HG02759 (cell line): ENCODE measurements at regions not wholly inside any gene's neighbourhood (a gene's known extent, or its start where the extent isn't known, plus 50 kb on each side); places are given as distances from the start of the nearest gene placed in this dataset.
"Not testable (repeated sequence)": the region's sequence is repeated elsewhere in the genome, so short reads cannot be mapped to it uniquely, and the experiment has no call there.

Source experiments
- ATAC-seq: cut with Tn5 transposase; IDR thresholded peaks from one replicate; pipeline ENCODE4 v1.9.1; 2021; ENCODE audit warnings: mild to moderate bottlenecking, moderate library complexity; ENCODE audit not compliant: unreplicated experiment

GRCh38 chrX:26631385-26631784 lies 415.4 kb downstream of the MAGEB5 start:
- ATAC-seq: no peak

- ATAC-seq: no peak
These were observed 398.0 kb downstream of the MAGEB5 start for GRCh38 chrX:26613956-26614355.

GRCh38 chrX:26606971-26607370 lies 391.0 kb downstream of the MAGEB5 start:
- no peak for ATAC-seq

GRCh38 chrX:26597981-26598380 lies 382.0 kb downstream of the MAGEB5 start:
- ATAC-seq: no peak

GRCh38 chrX:26590849-26591248 lies 374.9 kb downstream of the MAGEB5 start:
- ATAC-seq: no peak

- ATAC-seq: no peak
These were observed 370.6 kb downstream of the MAGEB5 start for GRCh38 chrX:26586570-26586969.

GRCh38 chrX:26581091-26581490 lies 365.1 kb downstream of the MAGEB5 start:
- ATAC-seq: no peak

- ATAC-seq: no peak
These were observed 364.1 kb downstream of the MAGEB5 start for GRCh38 chrX:26580021-26580420.

GRCh38 chrX:26574234-26574633 lies 358.3 kb downstream of the MAGEB5 start:
- no peak for ATAC-seq

- no peak for ATAC-seq
These were observed 346.2 kb downstream of the MAGEB5 start for GRCh38 chrX:26562156-26562555.

- ATAC-seq: no peak
These were observed 343.9 kb downstream of the MAGEB5 start for GRCh38 chrX:26559855-26560254.

- no peak for ATAC-seq
These were observed 342.9 kb downstream of the MAGEB5 start for GRCh38 chrX:26558719-26559386.

- no peak for ATAC-seq
These were observed 341.8 kb downstream of the MAGEB5 start for GRCh38 chrX:26557691-26558321.

- not testable (repeated sequence) for ATAC-seq
These were observed 309.8 kb downstream of the MAGEB5 start for GRCh38 chrX:26525768-26526167.

GRCh38 chrX:26522501-26522900 lies 306.5 kb downstream of the MAGEB5 start:
- ATAC-seq: no peak

- ATAC-seq: no peak
These were observed 295.8 kb downstream of the MAGEB5 start for GRCh38 chrX:26511589-26512363.

- no peak for ATAC-seq
These were observed 255.0 kb downstream of the MAGEB5 start for GRCh38 chrX:26470941-26471340.

GRCh38 chrX:26466387-26466786 lies 250.4 kb downstream of the MAGEB5 start:
- ATAC-seq: no peak

GRCh38 chrX:26445288-26445687 lies 229.3 kb downstream of the MAGEB5 start:
- ATAC-seq: no peak

GRCh38 chrX:26444417-26444816 lies 228.4 kb downstream of the MAGEB5 start:
- ATAC-seq: not testable (repeated sequence)

- ATAC-seq: no peak
These were observed 226.4 kb downstream of the MAGEB5 start for GRCh38 chrX:26442340-26442739.

- ATAC-seq: no peak
These were observed 198.6 kb downstream of the MAGEB5 start for GRCh38 chrX:26414534-26414933.
